A673 (cell line): ENCODE measurements at regions not wholly inside any gene's neighbourhood (a gene's known extent, or its start where the extent isn't known, plus 50 kb on each side); places are given as distances from the start of the nearest gene placed in this dataset.

Experiments
- CTCF ChIP-seq: fragments of 300-800, 200-600 bp; sonication (generic); conservative IDR thresholded peaks from 2 replicates; pipeline ENCODE4 v1.5.1; 2017; ENCODE audit warnings: low read depth, mild to moderate bottlenecking, antibody characterized with exemption, low read length, moderate library complexity, mixed read lengths
- EZH2 ChIP-seq: fragments of 200-600 bp; sonication (generic); IDR thresholded peaks from 2 replicates; pipeline ENCODE4 v1.6.1; 2017; ENCODE audit warnings: borderline replicate concordance, low read depth, mild to moderate bottlenecking, mixed read lengths, antibody characterized with exemption, low read length; ENCODE audit not compliant: poor library complexity, severe bottlenecking

- no peak for TF ChIP-seq EZH2
- no peak for TF ChIP-seq CTCF
Observed at GRCh38 chr9:94504358-94504757, 50.5 kb upstream of the PCAT7 start.
